GM08714 (cell line): ENCODE measurements at regions not wholly inside any gene's neighbourhood (a gene's known extent, or its start where the extent isn't known, plus 50 kb on each side); places are given as distances from the start of the nearest gene placed in this dataset.
"Not testable (repeated sequence)": the region's sequence is repeated elsewhere in the genome, so short reads cannot be mapped to it uniquely, and the experiment has no call there.

Experiments
- H3K4me3 ChIP-seq: fragments of 200-500 bp; sonication (Bioruptor generic); 2 replicates; pipeline ENCODE4 v1.5.1; 2014; ENCODE audit warnings: mild to moderate bottlenecking, low read length, inconsistent platforms
- ZNF274 ChIP-seq: IDR thresholded peaks from 2 replicates; pipeline ENCODE4 v1.6.1; 2012; ENCODE audit warnings: mild to moderate bottlenecking, low read depth, low read length

GRCh38 chr12:11508699-11509098, 113.3 kb upstream of the PRB2 start:
- no peak for TF ChIP-seq ZNF274
- H3K4me3 ChIP-seq = no peak overlapping the region

- H3K4me3 ChIP-seq = no peak overlapping the region
- TF ChIP-seq ZNF274 = no peak
These were observed 114.0 kb upstream of the PRB2 start for GRCh38 chr12:11509326-11509725.

DNA sequence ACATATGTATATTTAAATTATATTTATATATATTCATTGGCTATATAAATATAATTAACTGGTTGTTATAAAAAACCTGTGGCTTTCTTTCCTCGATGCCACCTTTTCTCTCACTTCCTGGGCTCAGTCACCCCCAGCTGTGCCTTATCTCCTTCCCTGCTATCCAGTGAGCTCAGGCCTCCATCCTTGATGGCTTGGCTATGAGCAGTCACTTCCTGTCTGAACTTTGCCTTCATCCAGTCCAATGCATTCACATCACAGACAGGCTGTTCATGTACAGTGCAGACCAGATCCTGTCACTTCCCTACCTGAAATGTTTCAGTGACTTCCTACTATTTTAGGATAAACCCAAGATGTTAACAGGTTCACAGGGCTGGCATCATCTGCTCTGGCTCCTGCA, 115.3 kb upstream of the PRB2 start:
- TF ChIP-seq ZNF274 = no peak
- no peak overlapping the region for H3K4me3 ChIP-seq

DNA sequence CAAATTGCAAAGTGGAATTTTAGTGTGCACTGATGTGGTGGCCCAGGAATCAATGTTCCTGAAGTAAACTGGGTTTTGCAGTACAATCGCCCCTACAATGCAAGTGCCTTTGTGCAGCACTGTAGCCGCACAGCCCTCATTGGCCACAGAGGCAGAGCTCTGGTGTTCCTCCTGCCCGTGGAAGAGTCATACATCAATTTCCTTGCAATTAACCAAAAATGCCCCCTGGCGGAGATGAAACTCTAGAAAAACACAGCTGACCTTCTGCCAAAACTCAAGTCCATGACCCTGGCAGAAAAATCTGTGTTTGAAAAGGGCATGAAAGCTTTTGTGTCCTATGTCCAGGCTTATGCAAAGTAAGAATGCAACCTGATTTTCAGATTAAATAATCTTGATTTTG, 117.9 kb upstream of the PRB2 start:
- H3K4me3 ChIP-seq = no peak overlapping the region
- TF ChIP-seq ZNF274 = no peak

DNA sequence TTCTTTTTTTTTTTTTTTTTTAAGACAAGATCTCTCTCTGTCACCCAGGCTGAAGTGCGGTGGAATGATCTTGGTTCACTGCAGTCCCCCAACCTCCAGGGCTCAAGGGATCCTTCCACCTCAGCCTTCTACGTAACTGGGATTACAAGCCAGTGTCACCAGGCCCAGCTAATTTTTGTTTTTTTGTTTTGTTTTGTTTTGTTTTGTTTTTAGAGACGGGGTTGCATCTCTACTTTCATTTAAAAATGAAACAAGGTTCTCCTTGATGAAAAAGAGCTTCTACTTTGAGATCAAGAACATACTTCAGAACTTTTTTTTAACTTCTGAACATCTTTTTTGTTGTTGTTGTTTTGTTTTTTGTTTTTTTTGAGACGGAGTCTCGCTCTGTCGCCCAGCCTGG, 121.7 kb upstream of the PRB2 start:
- no peak overlapping the region for H3K4me3 ChIP-seq
- TF ChIP-seq ZNF274 = no peak

- no peak for TF ChIP-seq ZNF274
- no peak overlapping the region for H3K4me3 ChIP-seq
These were observed 125.0 kb upstream of the ETV6 start for GRCh38 chr12:11524446-11524845.

GRCh38 chr12:11534064-11534463, 115.4 kb upstream of the ETV6 start:
- no peak for TF ChIP-seq ZNF274
- no peak overlapping the region for H3K4me3 ChIP-seq

DNA sequence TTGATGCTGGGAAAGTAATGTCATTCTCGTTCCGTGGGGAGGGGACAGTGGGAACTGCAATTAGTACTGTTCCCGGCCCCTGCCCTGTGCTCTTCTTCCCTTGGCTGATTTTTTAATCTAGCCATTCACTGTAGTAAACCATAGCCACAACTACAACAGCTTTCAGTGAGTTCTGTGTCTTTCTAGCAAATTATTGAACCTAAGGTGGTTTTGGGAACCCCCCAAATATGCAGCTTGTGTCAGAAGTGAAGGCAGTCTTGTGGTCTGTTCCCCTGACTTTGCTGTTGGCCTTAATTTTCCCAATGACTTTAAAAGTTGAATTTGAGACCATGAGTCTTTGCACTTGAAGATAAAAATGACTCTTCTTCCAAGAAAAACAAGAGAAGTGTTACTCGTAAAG, 114.3 kb upstream of the ETV6 start:
- no peak for TF ChIP-seq ZNF274
- no peak overlapping the region for H3K4me3 ChIP-seq

DNA sequence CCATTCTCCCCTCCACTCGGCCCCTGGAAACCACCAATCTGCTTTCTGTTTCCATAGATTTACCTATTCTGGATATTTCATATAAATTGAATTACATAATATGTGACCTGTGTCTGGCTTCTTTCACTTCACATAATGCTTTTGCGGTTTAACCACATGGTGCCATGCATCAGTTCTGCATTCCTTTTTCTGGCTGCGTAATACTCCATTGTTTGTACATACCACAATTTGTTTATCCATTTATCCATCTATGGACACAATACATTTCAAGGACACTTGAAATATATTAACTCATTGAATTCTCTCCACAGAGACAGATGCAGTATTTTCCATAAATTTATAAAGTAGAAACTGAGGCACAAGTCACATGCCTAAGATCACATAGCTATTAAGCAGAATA, 110.3 kb upstream of the ETV6 start:
- TF ChIP-seq ZNF274 = no peak
- H3K4me3 ChIP-seq = no peak overlapping the region

DNA sequence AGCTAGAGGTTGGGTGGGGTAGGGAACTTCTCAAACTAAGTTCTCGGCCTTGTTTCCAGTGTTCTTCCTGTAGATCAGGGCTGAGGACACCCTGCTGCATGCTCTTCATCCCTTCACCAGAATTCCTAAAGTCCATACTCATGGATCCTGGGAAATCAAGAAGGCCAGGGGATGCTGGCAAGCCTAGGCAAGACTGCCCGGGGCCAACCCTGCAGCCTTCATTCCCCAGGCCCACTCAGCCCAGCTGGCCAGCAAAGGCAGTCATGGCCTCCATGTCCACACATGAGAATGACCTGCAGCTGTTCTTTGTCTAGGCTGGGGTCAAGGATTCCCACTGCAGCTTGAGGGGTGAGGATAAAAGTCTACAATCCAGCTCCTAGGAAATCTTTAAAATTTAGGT, 109.3 kb upstream of the ETV6 start:
- no peak for TF ChIP-seq ZNF274
- H3K4me3 ChIP-seq = no peak overlapping the region

DNA sequence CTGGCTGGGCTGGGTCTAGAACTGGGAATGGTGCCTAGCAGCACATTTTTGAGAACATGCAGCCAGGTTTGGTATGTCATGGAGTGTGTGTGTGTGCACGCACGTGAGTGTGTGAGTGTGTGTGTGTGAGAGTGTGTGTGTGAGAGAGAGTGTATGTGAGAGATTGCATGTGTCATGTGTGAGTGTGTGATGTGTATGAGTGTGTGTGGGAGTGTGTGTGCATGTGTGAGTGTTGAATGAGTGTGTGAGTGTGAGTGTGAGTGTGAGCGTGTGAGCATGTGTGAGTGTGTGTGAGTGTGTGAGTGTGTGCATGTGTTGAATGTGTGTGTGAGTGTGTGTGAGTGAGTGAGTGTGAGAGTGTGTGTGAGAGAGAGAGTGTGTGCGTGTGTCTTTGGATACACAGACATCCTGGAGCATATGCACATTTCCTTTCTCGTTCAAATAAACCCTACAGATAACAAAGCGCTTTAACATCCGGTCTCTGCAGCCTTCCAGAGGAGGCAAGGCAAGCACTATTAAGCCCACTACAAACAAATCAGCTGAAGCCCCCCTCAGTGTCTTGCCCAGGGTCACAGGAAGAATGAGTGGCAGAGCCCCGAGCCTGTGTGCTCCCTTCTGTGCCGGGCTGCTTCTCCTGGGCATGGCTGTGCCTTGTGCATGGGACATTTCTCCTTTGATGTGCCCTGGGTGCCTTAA, 108.7 kb upstream of the ETV6 start:
- no peak overlapping the region for H3K4me3 ChIP-seq
- TF ChIP-seq ZNF274 = no peak

DNA sequence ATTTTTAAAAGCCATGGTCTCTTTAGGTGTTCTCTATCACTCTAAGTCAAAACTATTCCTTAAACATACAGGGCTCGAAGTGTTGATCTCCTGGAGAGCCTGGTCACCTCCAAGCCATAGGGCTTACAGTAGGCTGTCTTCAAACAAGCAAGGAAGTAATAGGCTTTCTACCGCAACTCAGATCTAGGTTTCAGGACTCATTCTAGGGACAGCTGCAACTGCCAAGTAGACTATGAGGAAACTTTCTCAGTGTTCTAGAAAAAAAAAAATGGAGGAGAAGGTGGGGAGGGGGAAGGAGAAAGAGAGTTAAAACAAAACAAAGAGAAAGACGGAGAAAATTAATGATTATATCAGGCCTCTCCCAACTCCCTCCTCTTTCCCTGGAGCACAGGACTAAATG, 106.9 kb upstream of the ETV6 start:
- no peak for TF ChIP-seq ZNF274

DNA sequence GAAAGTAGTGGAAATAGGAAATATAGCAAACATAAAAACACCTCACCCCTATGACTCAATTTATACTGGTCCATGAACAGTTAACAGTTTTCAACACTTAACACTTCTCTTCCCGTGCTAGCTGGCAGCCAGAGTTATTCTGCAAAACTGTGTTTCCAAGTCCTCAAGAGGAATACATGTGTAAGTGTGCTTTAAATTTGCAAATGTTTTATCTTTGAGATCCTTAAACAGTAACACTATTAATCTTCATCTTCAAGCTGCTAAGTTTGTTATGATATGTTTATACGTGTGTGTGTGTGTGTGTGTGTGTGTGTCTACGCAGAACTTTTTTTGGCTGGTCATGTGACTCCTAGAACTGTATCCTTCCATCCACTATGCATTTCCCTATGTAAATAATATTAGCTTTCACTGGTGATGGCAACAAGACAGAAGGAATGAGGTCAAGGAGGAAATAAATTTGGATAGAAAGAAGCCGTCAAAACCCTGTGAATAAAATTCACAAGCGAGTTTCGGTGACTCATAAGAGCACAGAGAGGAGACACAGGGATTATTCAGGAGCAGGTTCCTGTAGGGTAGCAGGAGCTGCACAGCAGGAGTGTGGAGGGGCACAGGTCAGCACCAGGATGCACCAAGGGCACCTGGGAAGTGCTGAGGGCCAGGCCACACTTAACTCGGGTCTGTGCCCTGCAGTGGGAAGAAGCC, 105.9 kb upstream of the ETV6 start:
- TF ChIP-seq ZNF274 = no peak
- no peak overlapping the region for H3K4me3 ChIP-seq

More for the DNA sequence above, 106.9 kb upstream of the ETV6 start:
- no peak overlapping the region for H3K4me3 ChIP-seq

DNA sequence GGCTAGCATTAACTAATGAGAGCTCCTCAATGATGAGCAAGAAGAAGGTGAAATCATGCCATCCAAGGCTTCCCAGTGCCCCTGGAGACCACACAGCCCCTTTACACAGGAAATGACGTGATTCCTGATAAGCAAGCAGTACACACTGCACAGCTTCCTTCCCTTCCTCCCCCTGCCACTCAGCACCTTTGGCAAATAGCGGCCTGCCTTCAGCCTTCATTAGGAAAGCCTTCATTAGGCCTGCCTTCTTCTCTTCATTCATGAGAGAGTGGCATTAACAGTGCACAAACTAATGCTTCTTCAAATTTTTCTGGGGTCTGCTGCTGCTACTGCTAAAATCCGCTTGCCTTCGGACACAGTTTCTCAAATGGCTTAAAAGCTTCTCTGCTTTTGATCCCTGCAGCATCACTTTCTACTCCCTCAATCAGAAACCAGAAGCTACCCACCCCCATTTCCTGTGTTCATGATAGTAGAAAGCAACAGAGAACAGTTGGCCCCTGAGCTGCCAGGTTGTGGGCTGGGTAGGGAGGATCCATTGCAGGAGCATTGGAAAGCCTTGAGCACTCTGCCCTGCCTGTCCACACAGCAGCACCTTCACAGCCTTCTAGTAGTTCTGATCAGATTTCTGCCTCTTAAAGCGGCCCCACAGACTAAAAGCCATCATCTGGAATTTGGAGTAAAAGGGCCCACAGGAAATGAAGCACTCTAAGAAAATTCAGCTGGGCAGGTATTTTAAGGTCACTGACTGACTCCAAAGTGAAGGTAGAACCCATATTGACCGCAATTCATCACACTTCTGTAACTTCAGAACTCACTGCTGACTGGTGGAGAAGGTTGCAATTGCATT, 103.8 kb upstream of the ETV6 start:
- no peak for TF ChIP-seq ZNF274
- peak overlapping the region; percentile 27; the same call in 1 of the 2 replicates for H3K4me3 ChIP-seq

GRCh38 chr12:11546582-11547270, 102.7 kb upstream of the ETV6 start:
- H3K4me3 ChIP-seq = not testable (repeated sequence)

DNA sequence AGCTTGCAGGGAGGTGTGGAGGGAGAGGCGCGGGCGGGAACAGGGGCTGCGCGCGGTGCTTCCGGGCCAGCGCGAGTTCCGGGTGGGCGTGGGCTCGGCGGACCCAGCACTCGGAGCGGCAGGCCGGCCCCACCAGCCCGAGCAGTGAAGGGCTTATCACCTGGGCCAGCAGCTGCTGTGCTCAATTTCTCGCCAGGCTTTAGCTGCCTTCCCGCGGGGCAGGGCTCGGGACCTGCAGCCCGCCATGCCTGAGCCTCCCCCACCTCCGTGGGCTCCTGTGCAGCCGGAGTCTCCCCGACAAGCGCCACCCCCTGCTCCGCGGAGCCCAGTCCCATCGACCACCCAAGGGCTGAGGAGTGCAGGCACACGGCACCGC, 102.2 kb upstream of the ETV6 start:
- H3K4me3 ChIP-seq = not testable (repeated sequence)
